ENCODE measurements at regions not wholly inside any gene's neighbourhood (a gene's known extent, or its start where the extent isn't known, plus 50 kb on each side); places are given as distances from the start of the nearest gene placed in this dataset.

DNA sequence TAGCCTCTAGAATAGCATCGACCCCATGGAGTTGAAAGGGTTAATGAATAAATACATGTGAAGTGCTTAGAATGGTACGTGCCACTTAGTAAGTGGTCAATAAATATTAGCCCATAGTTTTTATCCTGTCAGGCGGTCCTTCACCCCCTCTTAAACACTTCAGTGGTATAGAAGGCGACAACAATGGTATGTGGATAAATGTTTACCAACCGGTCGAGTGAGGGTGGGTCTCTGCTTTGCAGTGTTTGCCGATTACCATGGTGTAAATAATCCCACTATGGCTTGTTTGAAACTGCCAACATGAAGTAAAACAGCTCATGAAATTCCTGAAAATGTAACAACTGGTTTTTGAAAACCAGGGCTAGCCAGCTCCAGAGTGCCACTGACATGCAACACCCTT, 541.2 kb downstream of the BUD13 start:
- no peak for DNase-seq

DNA sequence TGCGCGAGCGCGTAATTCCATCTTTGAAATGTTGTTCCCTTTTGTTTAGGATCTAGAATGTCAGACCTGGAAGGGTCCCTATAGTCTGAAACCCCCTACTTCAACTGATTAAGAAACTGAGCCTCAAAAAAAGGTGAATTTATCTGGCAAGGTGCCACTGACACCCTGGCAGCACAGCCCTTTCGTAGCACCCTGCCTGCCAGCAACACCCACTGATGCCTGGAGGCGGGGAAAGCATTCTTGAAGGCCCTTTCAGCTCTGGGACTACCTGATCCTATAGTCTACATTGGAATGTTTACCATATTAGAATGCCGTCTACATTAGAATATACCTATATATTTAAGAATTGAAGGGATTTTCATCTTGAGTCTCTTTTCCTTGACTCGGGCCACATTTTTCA, 542.3 kb downstream of the BUD13 start:
- no peak for DNase-seq

DNA sequence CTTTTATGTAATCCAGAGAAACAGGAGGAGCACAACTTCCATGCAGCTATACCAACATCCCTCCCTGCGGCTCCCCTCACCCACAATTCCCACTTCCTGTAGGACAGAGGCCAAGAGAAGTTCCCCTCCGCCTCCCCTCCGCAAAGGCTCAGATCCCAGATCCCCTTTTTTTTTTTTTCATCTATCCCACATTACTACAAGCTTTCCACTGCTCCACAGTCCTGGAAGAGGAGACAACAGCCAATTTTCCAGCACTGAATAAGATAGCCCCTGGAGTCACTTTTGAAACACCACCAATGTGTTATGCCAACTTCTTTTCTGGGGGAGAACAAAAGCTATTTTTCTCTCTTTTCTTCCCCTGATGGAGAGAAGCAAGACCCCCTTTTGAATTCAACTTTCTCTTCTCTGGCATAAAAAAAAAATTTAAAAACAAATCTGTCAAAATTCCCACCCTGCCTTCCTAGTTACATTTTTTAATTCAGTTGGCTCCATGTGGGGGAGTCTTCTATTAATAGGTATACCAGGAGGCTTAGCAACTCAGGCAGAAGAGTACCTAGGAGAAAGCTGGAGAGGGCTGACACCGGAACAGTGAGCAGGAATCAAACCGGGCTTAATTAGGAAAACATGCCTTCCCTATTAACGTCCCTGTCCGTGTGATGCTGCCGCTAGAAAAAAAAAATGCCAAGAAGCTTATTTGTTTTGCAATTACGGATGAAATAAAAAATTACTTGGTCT, 543.4 kb downstream of the BUD13 start:
- DNase-seq, result no peak

DNA sequence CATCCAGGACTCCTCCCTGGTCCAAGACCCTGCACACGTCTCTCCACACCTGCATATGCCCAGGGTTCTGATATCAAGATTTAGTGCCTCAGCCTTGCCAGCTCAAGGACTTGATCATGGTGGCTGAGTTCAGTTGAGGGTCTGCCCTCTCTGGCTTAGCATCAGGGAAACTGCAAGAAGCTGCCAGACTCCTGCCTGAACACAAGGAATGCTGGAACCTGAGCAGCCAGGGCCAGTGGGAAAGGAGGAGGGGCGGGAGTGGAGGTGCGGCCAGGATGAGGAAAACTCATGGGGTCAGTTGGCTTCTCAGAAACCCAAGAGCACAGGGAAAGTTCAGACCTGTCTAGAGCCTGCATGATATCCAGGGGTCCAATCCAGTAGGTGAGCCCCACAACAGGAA, 546.1 kb downstream of the BUD13 start:
- DNase-seq, result no peak

DNA sequence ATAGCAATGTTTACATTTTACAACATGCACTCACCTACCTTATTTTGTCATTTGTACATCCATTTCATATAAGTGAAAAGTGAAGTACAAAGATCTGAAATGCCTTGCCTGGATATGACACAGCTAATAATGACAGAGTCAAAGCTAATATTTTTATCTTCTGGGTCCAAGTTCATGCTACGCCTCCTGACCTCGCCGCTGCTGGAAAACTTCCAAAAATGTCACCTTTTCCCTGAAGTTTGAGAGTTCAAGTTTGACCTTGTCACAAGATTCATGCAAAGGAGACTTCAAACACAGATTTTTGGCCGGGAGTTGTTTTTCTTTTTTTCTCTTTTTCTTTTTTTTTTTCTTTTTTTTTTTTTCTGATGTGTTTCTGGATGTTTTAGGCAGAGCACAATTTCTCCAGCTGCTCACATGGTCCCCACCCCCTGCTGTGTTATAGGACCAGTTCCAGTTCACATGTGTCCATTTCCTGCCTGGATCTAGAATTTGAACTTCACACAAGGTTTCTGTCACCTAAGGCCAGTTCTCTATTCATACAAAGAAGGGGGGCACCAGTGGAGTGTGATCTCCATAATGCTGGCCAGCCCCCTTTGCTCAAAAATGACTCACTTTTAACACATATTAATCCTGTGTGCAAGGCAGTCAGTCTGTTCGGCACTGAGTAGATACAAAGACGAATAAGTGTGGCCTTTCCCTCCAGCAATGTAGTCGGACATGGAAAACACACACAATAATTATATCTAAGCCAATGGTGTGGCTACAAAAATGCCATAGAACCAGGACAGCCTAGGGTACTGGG, 546.8 kb downstream of the BUD13 start:
- no peak for DNase-seq

DNA sequence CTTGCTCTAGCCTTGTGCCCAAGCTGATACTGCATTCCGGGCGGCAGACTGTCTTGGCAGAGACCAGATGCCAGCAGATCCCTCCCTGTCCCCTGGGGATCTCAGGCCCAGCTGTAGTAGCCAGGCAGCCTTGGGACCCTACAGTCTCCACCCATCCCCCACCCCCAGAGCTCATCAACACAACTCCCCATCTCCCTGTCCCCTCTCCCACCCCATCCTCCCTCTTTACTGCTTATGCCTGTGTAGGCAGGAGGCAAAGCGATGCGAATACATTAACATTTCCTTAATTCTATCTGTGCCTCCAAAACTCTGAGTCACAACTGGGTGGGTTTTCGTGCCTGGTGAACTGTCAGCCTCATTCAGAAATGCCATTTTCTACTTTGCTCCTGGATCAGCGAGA, 547.6 kb downstream of the BUD13 start:
- DNase-seq, result no peak

DNA sequence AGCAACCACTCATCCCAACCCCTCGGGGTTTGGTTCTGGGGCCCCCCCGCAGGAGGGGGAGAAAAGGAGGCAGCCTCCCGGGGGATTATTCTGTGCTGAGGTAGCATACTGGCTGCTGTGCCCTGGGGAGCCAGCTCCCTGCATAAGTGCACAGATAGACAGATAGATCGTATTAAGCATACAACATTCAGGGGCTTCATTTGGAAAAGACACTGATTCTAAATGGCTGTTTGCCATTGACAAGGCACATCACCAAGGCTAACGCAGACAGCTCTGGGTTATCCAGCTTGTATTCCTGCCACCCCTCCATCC, 547.9 kb downstream of the BUD13 start:
- no peak for DNase-seq

DNA sequence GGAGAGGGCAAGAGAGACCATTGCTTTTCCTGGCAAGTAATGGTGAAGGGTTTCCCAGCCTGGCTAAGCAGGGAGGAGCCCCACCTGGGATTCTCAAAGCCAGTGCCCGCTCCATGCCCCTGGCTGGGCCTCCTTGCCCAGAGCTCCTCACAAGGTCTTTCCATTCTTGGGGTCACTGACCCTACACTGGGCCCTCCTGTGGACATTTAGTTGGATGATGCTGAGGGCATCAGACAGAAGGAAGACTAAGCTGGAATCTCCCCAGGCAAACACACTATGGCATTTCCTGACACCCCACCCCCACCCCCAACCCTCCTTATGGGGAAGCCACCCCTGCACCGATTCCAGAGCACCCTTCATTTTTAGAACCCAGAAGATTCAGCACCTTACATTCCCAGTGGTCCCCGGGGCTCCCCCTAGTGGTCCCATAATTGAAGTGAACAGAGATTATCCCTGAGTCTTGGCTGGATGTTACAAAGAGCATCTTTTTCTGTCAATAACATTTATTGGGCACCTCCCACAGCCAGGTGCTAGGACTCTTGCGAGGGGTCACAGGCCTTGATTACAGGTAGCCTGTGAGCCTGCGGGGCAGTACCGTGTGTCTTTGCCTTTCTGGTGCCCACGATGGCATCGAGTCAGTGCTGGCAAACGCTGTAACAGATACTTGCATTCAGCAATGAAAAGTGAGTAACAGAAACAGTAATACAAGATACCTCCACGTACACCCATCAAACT, 548.5 kb downstream of the BUD13 start:
- peak; percentile 36 for DNase-seq

DNA sequence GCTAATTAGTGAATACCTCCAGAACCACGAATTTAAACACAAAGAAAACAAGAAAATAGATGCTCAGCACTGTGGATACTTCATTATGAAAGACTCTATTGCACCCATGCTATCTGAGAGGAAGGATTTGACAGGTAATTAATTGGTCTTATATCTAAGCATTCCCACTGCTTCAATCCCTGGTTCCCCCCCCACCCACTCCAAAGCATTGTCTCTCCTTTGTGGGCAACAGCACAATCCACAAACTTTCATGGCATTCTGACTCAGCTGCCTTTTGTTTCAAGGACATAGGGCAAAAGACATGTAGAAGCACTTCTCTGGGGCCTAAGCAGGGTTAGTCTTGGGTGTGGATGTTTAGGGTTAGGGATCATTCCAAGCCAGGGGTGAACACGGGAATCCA, 551.4 kb downstream of the BUD13 start:
- no peak for DNase-seq

DNA sequence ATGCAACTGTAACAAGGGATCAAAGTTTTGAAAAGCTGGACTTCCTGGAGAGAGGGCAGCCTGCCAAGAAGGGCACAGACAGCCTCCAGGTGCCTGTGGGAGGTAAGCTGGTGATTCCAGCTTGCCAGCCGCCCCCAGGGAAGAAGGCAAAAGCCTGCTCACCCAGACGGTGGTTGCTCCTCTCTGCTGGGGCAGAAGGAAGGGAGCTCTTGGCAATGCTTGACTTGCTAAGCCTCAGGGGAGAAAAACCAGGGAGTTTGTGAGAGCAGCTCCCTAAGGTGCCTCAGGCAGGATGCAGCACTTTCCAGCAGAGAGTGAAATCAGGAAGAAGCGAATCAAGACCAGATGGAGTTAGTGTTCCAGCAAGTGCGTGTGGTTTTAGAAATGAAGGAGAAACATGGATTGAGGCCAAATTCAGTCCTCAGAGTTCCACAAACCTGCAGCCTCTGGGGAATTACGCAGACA, 553.6 kb downstream of the BUD13 start:
- DNase-seq, result no peak

DNA sequence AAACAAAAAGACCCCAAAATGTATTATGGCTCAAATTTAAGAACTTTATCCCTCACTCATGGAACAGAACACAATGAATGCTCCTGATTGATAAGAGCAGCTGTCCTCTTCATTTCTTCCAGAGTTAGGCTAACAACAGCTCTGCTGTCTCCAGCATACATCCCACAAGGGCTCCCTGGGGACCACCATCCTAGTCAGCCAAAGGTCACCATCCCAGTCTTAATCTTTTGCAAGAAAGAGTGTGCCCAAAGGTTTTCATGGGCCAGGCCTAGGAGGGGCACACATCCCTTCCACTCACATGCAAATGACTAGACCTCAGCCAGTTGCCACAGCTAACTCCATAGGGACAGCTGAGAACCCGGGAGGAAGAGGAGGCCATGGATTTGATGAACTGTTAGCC, 555.3 kb downstream of the BUD13 start:
- DNase-seq, result no peak

DNA sequence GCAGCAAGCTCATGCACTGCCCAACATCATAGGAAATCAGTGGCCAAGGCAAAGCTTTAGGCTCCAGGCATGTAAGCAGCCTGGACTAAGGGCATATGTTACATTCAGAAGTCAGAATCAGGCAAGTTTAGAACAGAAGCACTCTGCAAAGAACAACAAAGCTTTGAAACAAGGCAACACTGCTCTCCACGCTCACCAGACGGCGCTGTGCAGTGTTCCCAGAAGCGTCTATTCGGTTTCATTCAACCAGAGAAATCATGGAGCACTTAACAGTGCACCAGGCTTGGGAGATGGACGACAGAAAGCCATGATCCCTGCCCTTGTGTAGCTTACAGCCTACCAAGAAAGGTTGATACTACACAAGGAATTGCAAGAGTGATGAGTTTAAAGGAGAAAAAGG, 555.8 kb downstream of the BUD13 start:
- DNase-seq, result no peak

DNA sequence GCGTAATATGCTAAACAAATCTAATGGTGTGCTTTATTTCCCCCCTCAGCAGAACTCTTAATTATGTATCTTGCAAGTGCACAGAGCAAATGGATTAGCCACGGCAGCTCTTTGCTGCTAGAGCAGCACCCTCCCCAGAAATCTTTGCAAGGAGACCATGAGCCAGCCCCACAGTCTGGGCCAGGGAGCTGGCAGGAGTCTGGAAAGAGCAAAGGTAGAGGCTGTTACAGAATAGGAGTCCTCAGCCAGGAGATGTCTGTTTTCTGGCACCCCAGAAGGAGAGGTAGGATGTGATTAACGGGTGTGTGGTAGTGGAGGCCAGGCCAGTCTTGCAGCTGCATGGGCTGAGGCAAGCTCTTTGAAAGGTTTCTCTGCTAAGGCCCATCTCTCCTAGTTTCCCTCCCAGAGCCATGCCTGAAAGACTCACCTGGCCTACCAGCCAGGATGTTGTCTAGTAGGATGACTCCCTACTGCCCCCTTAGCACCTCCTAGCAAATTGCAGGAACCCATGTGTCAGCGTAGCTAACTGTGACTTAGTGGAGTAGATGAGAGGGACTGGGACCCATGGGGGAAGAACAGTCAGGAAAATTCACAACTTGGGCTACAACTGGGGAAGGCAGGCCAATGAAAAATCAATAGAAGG, 557.2 kb downstream of the BUD13 start:
- no peak for DNase-seq

DNA sequence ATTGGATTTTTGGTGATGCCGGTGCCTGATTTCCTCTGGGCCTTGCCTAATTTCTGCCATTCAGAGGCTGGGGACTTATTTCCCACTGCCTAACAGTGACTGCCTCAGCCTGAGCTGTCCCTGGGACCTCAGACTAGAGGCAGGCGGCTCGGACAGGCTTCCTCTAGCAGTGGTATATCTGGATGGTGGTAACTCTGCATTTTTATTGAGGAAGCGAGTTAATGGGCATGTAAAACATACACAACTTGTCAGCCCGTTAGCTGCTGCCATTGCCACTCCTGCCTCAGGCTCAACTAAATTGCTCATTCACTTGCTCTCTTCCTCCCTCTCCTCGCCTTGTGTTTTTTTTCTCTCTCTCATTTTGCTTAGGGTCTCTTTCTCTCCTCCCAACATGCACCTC, 561.6 kb downstream of the BUD13 start:
- no peak for DNase-seq

DNA sequence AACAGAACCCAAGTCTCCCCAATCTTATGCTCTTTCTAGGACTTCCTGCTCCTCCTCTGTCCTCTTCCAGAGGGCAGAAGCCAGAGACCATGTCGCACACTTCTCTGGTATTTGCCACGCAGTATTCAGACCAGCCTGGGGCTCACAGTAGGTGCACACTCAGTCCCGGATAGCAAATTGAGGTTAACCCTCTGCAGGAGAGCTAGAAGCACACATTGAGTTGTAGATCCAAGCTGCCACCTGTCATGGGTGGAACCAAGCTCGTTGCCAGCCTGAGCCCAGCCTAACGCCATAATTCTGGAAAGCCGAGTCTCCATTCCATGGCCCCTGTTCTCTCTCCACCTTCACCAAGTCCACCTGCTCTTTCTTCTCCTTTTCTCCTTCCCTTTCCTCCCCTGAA, 562.1 kb downstream of the BUD13 start:
- DNase-seq, result no peak

DNA sequence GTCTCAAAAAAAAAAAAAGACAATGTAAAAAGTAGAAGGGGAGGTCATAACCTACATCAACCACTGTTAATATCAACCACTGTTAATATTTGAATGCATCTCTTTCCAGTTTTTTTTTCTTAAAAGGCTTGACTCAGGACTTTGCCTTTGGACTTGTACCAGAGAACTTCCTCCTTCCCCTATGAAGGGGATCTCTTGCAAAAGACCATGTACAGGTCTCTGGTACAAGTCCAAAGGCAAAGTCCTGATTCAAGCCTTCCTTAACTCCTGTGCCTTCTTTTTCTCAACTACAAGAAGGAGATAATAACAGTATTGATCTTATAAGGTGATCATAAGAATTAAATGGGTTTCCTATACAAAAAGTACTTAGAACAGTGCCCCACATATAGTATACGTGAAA, 563.5 kb downstream of the BUD13 start:
- DNase-seq, result no peak

DNA sequence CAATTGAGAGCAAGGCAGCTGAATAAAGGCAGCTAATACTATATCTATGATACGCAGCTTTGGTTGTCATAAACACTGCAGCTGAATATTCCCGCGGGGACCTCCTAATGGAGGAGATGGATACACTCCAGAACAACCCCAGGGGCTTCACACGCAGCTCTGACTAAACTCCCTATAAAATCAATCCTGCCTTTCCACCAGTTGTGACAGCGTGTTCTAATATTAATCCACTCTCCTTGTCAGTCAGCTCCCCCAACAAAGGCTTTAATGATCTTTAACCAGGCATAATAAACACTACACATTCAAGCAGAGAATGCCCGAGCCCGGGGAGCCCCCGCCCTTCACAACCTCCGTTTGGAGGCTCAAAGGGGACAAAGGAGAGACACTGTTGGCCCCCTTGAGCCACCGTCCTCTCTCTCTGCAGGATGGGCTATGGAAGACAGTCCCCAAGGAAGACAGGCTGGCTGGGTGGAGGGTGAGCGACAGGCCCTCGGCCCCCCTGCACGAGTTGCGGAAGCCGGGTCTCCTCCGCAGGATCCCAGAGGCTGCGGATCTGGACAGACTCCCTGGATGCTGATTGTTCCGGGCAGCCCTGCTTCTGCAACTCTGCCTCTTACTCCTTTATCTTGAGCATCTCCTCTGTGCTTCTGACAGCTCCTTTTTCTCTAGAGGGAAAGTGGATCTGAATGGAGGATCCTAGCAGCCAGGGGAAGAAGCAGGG, 565.2 kb downstream of the BUD13 start:
- no peak for DNase-seq

DNA sequence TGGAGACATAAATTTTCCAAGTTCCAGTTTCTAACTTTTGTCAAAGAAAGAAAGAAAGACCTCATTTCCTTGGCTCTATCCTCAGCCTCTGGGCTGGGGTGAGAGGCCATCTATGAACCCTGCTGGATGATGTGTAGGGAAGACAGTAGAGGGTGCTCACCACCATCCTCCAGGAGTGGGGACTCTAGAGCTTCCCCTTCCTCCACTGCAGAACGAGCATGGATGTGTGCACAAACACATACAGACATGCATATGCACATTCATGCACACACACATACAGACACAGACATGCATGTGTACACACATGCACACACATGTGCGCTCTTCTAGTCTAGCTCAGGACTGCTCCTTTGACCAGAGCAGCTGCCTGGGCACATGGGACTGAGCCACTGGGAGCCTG, 565.8 kb downstream of the BUD13 start:
- DNase-seq, result no peak

DNA sequence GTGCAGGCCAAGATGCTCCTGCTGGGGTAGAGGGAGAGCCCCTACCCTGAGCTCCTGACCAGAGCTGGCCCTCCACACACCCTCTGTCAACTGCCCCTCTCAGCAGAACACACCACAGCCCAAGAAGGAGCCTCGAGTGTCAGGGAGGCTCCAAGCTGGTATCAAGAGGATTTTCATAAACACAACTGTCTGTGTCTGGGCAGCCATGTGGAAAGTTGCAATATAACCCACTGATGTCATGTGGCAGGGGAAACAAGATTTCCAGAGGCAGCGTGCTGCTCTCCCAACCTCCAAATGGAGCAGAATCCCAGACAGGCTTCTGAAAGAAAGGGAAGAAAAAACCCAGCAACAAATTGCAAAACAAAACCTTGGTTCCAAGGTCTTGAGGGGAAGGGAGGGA, 569.9 kb downstream of the BUD13 start:
- no peak for DNase-seq

DNA sequence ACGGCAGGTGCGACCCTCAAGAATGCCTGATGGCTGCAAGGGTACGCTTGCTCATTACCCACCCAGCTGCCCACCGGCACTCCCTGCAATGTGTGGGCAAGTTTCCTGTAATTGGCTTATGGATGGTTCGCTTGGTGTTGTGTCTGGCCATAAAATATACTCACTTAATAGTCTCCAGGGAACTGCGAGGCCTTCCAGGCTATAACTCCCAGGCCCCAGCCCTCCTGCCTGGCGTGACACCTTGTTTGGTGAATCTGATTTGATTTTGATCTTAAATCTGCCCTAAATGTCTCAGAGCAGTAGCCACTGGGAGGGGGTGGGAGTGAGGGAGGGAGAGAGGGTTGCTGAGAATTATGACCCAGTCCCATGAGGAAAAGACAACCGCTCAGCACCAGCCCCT, 572.2 kb downstream of the BUD13 start:
- DNase-seq, result no peak

DNA sequence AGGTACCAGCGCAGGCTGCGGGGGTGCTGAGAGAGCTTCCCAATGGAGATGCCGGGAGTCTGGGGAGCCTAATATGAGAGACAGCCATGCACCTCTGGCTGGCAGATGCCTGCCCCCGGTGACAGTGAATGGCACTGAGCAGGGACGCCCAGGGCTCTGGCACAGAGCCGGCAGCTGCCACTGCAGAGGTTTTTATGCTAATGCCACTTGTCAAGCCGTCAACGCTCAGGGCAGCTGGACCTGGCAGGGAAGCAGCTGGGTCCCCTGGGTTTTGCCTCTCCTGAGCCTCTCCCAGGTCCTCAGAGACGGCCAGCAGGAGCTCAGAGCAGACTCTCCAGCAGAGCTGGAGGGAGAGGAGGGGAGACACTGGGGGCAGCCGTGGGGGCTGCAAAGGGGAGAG, 573.6 kb downstream of the BUD13 start:
- DNase-seq, result no peak

DNA sequence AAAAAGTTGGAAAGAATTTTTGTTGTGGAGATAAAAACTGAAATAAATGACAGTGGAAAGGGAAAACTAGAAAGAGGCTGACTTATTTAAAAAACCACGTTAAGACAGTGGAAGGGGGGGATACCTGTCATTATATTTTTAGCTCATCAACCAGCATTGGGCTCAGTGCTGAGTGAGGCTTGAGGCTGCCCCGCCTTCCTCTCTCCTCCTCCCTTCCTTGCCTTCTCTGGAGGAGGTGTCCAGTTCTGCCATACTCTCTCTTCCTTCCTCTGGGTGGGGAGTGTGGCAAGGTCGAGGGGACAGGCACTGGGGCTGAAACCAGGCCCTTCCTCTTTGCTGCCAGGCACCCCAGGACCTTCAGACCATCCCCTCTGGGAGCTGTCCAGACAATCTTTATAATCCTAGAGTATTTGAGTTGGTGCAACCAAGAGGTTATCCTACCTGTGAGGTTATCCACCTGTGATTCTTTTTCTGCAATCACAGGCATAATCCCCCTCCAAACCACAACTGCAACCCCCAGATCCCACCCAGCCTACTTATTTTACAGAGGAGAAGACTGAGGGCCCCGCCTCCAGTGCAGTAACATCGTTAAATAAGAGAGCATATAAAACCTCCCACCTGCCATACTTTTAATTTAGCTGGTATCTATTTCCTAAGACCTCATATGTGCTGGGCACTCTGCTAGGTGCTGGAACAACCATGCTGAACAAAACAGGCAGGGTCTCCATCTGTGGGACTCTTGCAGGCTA, 578.5 kb downstream of the BUD13 start:
- DNase-seq, result no peak
